CD4-positive, alpha-beta T cell treated with Interleukin-17A for 1 hour (primary cell): ENCODE measurements at regions not wholly inside any gene's neighbourhood (a gene's known extent, or its start where the extent isn't known, plus 50 kb on each side); places are given as distances from the start of the nearest gene placed in this dataset.
A peak's percentile ranks its signal among the peaks of the same experiment; 100 is the strongest.

Source experiments
- DNase-seq: peaks from one replicate; pipeline ENCODE4 v3.0.0-alpha.2; 2020

- DNase-seq = no peak
These were observed 91.0 kb upstream of the KCNH7 start for GRCh38 chr2:162929571-162929970.

GRCh38 chr2:162928356-162928755 is 89.8 kb upstream of the KCNH7 start:
- DNase-seq = no peak

GRCh38 chr2:162926907-162927306 is 88.3 kb upstream of the KCNH7 start:
- no peak for DNase-seq

- no peak for DNase-seq
These were observed 87.9 kb upstream of the KCNH7 start for GRCh38 chr2:162926501-162926900.

- no peak for DNase-seq
These were observed 87.0 kb upstream of the KCNH7 start for GRCh38 chr2:162925595-162925994.

- DNase-seq = no peak
These were observed 80.5 kb upstream of the KCNH7 start for GRCh38 chr2:162919111-162919510.

GRCh38 chr2:162917626-162918025 is 79.1 kb upstream of the KCNH7 start:
- DNase-seq = no peak

- DNase-seq = no peak
These were observed 77.8 kb upstream of the KCNH7 start for GRCh38 chr2:162916286-162916801.

GRCh38 chr2:162915858-162916257 is 77.3 kb upstream of the KCNH7 start:
- DNase-seq = no peak

- DNase-seq = no peak
These were observed 75.6 kb upstream of the KCNH7 start for GRCh38 chr2:162914161-162914560.

- no peak for DNase-seq
These were observed 74.2 kb upstream of the KCNH7 start for GRCh38 chr2:162912787-162913186.

GRCh38 chr2:162908567-162908966 is 70.0 kb upstream of the KCNH7 start:
- DNase-seq = no peak

- DNase-seq = peak; percentile 7
These were observed 52.2 kb upstream of the KCNH7 start for GRCh38 chr2:162890690-162891311.

GRCh38 chr2:162888652-162889051 is 50.1 kb upstream of the KCNH7 start:
- no peak for DNase-seq
